GM18498 (cell line): ENCODE measurements at regions not wholly inside any gene's neighbourhood (a gene's known extent, or its start where the extent isn't known, plus 50 kb on each side); places are given as distances from the start of the nearest gene placed in this dataset.
"Not testable (repeated sequence)": the region's sequence is repeated elsewhere in the genome, so short reads cannot be mapped to it uniquely, and the experiment has no call there.

Experiments
- ATAC-seq: cut with Tn5 transposase; IDR thresholded peaks from one replicate; pipeline ENCODE4 v1.9.1; 2021; ENCODE audit warnings: mild to moderate bottlenecking, moderate library complexity; ENCODE audit not compliant: unreplicated experiment

GRCh38 chr2:52356556-52356955 is 1324.6 kb upstream of the NRXN1 start:
- ATAC-seq: no peak

GRCh38 chr2:52347292-52347691 is 1315.4 kb upstream of the NRXN1 start:
- no peak for ATAC-seq

GRCh38 chr2:52345676-52346075 is 1313.7 kb upstream of the NRXN1 start:
- ATAC-seq: no peak

- ATAC-seq: no peak
These were observed 1313.2 kb upstream of the NRXN1 start for GRCh38 chr2:52345082-52345481.

- ATAC-seq: no peak
These were observed 1311.9 kb upstream of the NRXN1 start for GRCh38 chr2:52343706-52344266.

- no peak for ATAC-seq
These were observed 1311.1 kb upstream of the NRXN1 start for GRCh38 chr2:52343010-52343409.

- ATAC-seq: no peak
These were observed 1310.5 kb upstream of the NRXN1 start for GRCh38 chr2:52342458-52342857.

- ATAC-seq: no peak
These were observed 1309.8 kb upstream of the NRXN1 start for GRCh38 chr2:52341732-52342131.

GRCh38 chr2:52340171-52340570 is 1308.2 kb upstream of the NRXN1 start:
- ATAC-seq: no peak

GRCh38 chr2:52337786-52338185 is 1305.9 kb upstream of the NRXN1 start:
- ATAC-seq: not testable (repeated sequence)

GRCh38 chr2:52336951-52337350 is 1305.0 kb upstream of the NRXN1 start:
- ATAC-seq: no peak

GRCh38 chr2:52335727-52336126 is 1303.8 kb upstream of the NRXN1 start:
- no peak for ATAC-seq

- ATAC-seq: no peak
These were observed 1302.3 kb upstream of the NRXN1 start for GRCh38 chr2:52334185-52334584.

GRCh38 chr2:52327641-52328040 is 1295.7 kb upstream of the NRXN1 start:
- no peak for ATAC-seq

- no peak for ATAC-seq
These were observed 1282.3 kb upstream of the NRXN1 start for GRCh38 chr2:52314231-52314630.

- ATAC-seq: no peak
These were observed 1280.6 kb upstream of the NRXN1 start for GRCh38 chr2:52312486-52312885.

GRCh38 chr2:52311862-52312261 is 1279.9 kb upstream of the NRXN1 start:
- ATAC-seq: no peak

GRCh38 chr2:52308156-52308555 is 1276.2 kb upstream of the NRXN1 start:
- ATAC-seq: no peak

GRCh38 chr2:52294628-52295027 is 1262.7 kb upstream of the NRXN1 start:
- ATAC-seq: no peak

- ATAC-seq: no peak
These were observed 1260.9 kb upstream of the NRXN1 start for GRCh38 chr2:52292801-52293200.

- ATAC-seq: no peak
These were observed 1257.8 kb upstream of the NRXN1 start for GRCh38 chr2:52289741-52290140.

GRCh38 chr2:52288596-52288995 is 1256.7 kb upstream of the NRXN1 start:
- no peak for ATAC-seq

- ATAC-seq: no peak
These were observed 1238.0 kb upstream of the NRXN1 start for GRCh38 chr2:52269696-52270485.
